AG10803 (cell line): ENCODE measurements at regions not wholly inside any gene's neighbourhood (a gene's known extent, or its start where the extent isn't known, plus 50 kb on each side); places are given as distances from the start of the nearest gene placed in this dataset.

Experiments
- DNase-seq: peaks from one replicate; pipeline ENCODE4 v3.0.0; 2010; ENCODE audit warnings: low read depth
- H3K4me3 ChIP-seq: 2 replicates; pipeline ENCODE4 v1.5.1; 2011; ENCODE audit warnings: mild to moderate bottlenecking, low read length, control low read depth
- CTCF ChIP-seq: conservative IDR thresholded peaks from 2 replicates; pipeline ENCODE4 v1.5.1; 2011; ENCODE audit warnings: mild to moderate bottlenecking, low read length, control low read depth, inconsistent platforms

DNA sequence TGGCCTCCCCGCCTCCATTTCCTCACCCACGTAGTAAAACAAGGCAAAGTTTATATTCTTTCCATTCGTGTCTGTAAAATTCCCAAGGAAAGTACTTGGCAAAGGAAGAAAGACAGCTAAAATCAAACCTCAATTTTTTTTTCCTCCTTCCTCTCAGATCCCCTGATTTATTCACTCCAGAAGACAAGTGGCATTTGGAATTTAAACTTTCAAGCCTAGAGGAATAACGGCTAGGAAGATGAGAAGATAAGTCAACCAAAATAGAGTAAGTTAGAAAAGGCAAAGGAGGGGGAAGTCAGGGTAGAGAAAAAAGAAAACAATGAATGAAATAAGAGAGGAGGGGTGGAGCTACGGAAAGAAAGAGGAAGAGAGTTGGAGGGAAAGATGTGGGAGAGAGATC lies 198.9 kb upstream of the PIK3C3 start:
- TF ChIP-seq CTCF: no peak
- H3K4me3 ChIP-seq: no peak overlapping the region
- no peak for DNase-seq

- no peak for DNase-seq
- no peak overlapping the region for H3K4me3 ChIP-seq
- TF ChIP-seq CTCF: no peak
Observed at GRCh38 chr18:41754332-41754731, 200.7 kb upstream of the PIK3C3 start.

- no peak overlapping the region for H3K4me3 ChIP-seq
- DNase-seq: peak; percentile 5
- no peak for TF ChIP-seq CTCF
Observed at GRCh38 chr18:41753826-41754225, 201.2 kb upstream of the PIK3C3 start.

- H3K4me3 ChIP-seq: no peak overlapping the region
- no peak for TF ChIP-seq CTCF
- DNase-seq: no peak
Observed at GRCh38 chr18:41752826-41753225, 202.2 kb upstream of the PIK3C3 start.

DNA sequence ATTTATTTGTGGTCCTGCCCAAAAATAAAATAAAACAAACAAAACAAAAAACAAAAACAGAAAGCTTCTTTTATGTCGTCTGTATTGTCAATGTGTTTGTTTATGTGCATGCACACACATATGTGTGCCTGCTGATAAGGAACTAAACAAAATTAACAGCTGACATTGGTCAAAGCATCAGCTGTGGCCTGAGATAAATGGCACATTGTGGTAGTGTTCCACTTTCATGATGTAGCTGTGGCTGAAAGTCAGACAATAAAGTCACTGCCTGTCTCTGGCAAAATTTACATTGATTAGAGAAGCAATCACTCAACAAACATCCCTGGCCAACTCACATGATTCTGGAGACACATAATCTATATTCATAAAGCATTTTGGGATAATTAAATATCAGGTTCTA lies 203.4 kb upstream of the PIK3C3 start:
- TF ChIP-seq CTCF: no peak
- DNase-seq: no peak

DNA sequence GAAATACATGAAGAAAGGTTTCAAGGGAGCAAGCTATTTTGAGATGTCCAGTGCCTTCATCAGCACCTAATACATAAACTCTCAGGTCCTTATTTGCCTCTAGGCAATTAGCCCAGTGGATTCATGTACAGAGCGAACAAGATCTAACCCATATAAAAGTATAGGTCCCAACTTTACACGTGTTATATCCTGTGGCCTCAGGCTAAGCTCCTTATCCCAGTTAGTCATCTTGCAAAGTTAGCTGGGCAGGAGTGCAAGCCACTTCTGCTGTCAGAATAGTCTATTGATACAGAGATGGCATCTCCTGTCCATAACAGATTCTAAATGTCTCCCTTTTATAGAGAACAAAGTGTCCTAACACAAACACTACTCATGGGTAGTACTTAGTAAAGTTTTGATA lies 203.9 kb upstream of the PIK3C3 start:
- no peak for DNase-seq
- no peak for TF ChIP-seq CTCF
- H3K4me3 ChIP-seq: no peak overlapping the region

More for the DNA sequence above, 203.4 kb upstream of the PIK3C3 start:
- no peak overlapping the region for H3K4me3 ChIP-seq

- no peak for DNase-seq
- TF ChIP-seq CTCF: no peak
Observed at GRCh38 chr18:41747723-41748242, 207.3 kb upstream of the PIK3C3 start.

More at GRCh38 chr18:41747723-41748242, 207.3 kb upstream of the PIK3C3 start:
- H3K4me3 ChIP-seq: no peak overlapping the region
